Endothelial cell of umbilical vein (primary cell): ENCODE measurements at regions not wholly inside any gene's neighbourhood (a gene's known extent, or its start where the extent isn't known, plus 50 kb on each side); places are given as distances from the start of the nearest gene placed in this dataset.

Source experiments
- BruUV-seq: library from RNA; stranded (reverse); fragments of 400-500 nt; replicated peaks from 2 replicates; lab custom pipeline; 2021; lab: Mats Ljungman, UMichigan
- CTCF ChIA-PET: fragments of 300-600, 350-600 bp; sonication (Branson Sonifier 250); formaldehyde crosslinking; loops from one replicate; lab custom pipeline; 2021; ENCODE audit warnings: antibody characterized with exemption, inconsistent platforms; lab: Charles Lee
- POLR2A ChIA-PET: fragments of 300-600, 350-600 bp; sonication (Branson Sonifier 250); formaldehyde crosslinking; loops from one replicate; lab custom pipeline; 2021; ENCODE audit warnings: antibody characterized with exemption, inconsistent platforms; lab: Charles Lee
- DNase-seq: peaks from one replicate; pipeline ENCODE4 v3.0.0-alpha.2; 2011; ENCODE audit warnings: low read depth, low spot score
- FAIRE-seq: peaks from 2 replicates; lab custom pipeline; 2011; peaks lifted over from hg19 to GRCh38; lab: Jason Lieb, UNC
- H2AFZ ChIP-seq: 2 replicates; pipeline ENCODE4 v1.6.0; 2012; ENCODE audit warnings: low read depth, low read length, control low read depth, inconsistent platforms
- H3K27ac ChIP-seq: 2 replicates; pipeline ENCODE4 v1.5.1; 2011; ENCODE audit warnings: low read depth, mild to moderate bottlenecking, control low read depth, low read length, moderate library complexity; ENCODE audit not compliant: insufficient read depth
- H3K27me3 ChIP-seq, 2 experiments: 2 replicates each; pipeline versions ENCODE4 v1.6.0 to v1.6.1; 2011; ENCODE audit warnings: low read length in 2 of 2, mixed read lengths in 1 of 2; ENCODE audit not compliant: control insufficient read depth in 2 of 2, insufficient read depth in 2 of 2
- H3K36me3 ChIP-seq, 2 experiments: 2 replicates in 1 of 2; 3 replicates in 1 of 2; pipeline ENCODE4 v1.5.1; 2011; ENCODE audit warnings: low read length in 2 of 2, mild to moderate bottlenecking in 1 of 2, moderate library complexity in 1 of 2; ENCODE audit not compliant: control insufficient read depth in 2 of 2, insufficient read depth in 2 of 2; ENCODE audit errors: extremely low read depth in 1 of 2
- H3K4me1 ChIP-seq: 3 replicates; pipeline ENCODE4 v1.5.1; 2011; ENCODE audit warnings: mild to moderate bottlenecking, low read length; ENCODE audit not compliant: control insufficient read depth, insufficient read depth; ENCODE audit errors: extremely low read depth
- H3K4me2 ChIP-seq: 2 replicates; pipeline ENCODE4 v1.6.1; 2011; ENCODE audit warnings: low read length, control low read depth, mixed read lengths; ENCODE audit not compliant: insufficient read depth
- H3K4me3 ChIP-seq, 3 experiments: fragments of 200-600 bp in 1 of 3; sonication (generic), shearing (Covaris generic) in 1 of 3; replicated peaks in 1 of 3; 2 replicates each; pipeline ENCODE4 v1.5.1; 2011 to 2016; ENCODE audit warnings: control low read depth in 3 of 3, low read length in 3 of 3, mild to moderate bottlenecking in 2 of 3, inconsistent platforms in 1 of 3, low read depth in 1 of 3, moderate library complexity in 1 of 3; ENCODE audit not compliant: insufficient read depth in 1 of 3
- H3K79me2 ChIP-seq: 2 replicates; pipeline ENCODE4 v1.6.0; 2012; ENCODE audit warnings: low read length, inconsistent platforms; ENCODE audit not compliant: control insufficient read depth, insufficient read depth
- H3K9ac ChIP-seq: replicated peaks from 2 replicates; pipeline ENCODE3; 2011; ENCODE audit warnings: low read length, control low read depth; ENCODE audit not compliant: insufficient read depth; ENCODE audit errors: extremely low read depth
- H3K9me1 ChIP-seq: replicated peaks from 3 replicates; pipeline ENCODE4 v1.6.0; 2011; ENCODE audit warnings: mild to moderate bottlenecking, low read length; ENCODE audit not compliant: control insufficient read depth, insufficient read depth; ENCODE audit errors: extremely low read depth
- H3K9me3 ChIP-seq: replicated peaks from 2 replicates; pipeline ENCODE4 v1.5.1; 2012; ENCODE audit warnings: low read length, inconsistent platforms; ENCODE audit not compliant: control insufficient read depth, insufficient read depth
- H4K20me1 ChIP-seq: replicated peaks from 2 replicates; pipeline ENCODE3; 2011; ENCODE audit warnings: mild to moderate bottlenecking, low read length; ENCODE audit not compliant: control insufficient read depth, insufficient read depth; ENCODE audit errors: extremely low read depth
- EZH2 ChIP-seq: IDR thresholded peaks from 2 replicates; pipeline ENCODE4 v1.6.1; 2012; ENCODE audit warnings: borderline replicate concordance, low read depth, mild to moderate bottlenecking, moderate library complexity, low read length, inconsistent platforms; ENCODE audit not compliant: severe bottlenecking
- FOS ChIP-seq: IDR thresholded peaks from 2 replicates; pipeline ENCODE4 v1.6.1; 2011; ENCODE audit warnings: mild to moderate bottlenecking, low read length, moderate library complexity, borderline replicate concordance; ENCODE audit not compliant: insufficient read depth
- GATA2 ChIP-seq: IDR thresholded peaks from 2 replicates; pipeline ENCODE4 v1.7.0; 2011; ENCODE audit warnings: low read depth, mild to moderate bottlenecking, moderate library complexity, mixed read lengths, low read length; ENCODE audit not compliant: insufficient read length, insufficient read depth
- JUN ChIP-seq: IDR thresholded peaks from 2 replicates; pipeline ENCODE4 v1.6.1; 2011; ENCODE audit warnings: borderline replicate concordance, low read depth; ENCODE audit not compliant: insufficient read length, insufficient read depth
- MYC ChIP-seq: IDR thresholded peaks from one replicate; pipeline ENCODE4 v1.6.1; 2011; ENCODE audit warnings: mild to moderate bottlenecking, low read depth, low read length
- POLR2A ChIP-seq: IDR thresholded peaks from 2 replicates; pipeline ENCODE4 v1.6.1; 2012; ENCODE audit warnings: low read depth, mild to moderate bottlenecking, control low read depth, low read length
- POLR2AphosphoS5 ChIP-seq: IDR thresholded peaks from 2 replicates; pipeline ENCODE4 v1.6.1; 2012; ENCODE audit warnings: low read depth, mild to moderate bottlenecking, control low read depth, low read length, moderate library complexity; ENCODE audit not compliant: insufficient read depth
- dilution Hi-C: fragments of 300-500 bp; cut with MboI; formaldehyde crosslinking; loops from one replicate; pipeline ENCODE4 v1.15.0; 2019; ENCODE audit warnings: low sequenced_read_pairs; ENCODE audit not compliant: extremely low pct_ligation_motif_present
- intact Hi-C: fragments of 100-400 bp; cut with micrococcal nuclease; formaldehyde crosslinking; loops from one replicate; pipeline ENCODE4 v1.10.0; 2022
- TF ChIP-seq, protein P1 (sequence below): IDR thresholded peaks from 2 replicates; pipeline ENCODE4 v1.6.1; 2011; ENCODE audit not compliant: insufficient read depth, insufficient read length
- TF ChIP-seq, protein P2 (sequence below), 2 donors: IDR thresholded peaks; 1 replicate in 1 of 2; 2 replicates in 1 of 2; pipeline ENCODE4 v1.5.1; 2011; ENCODE audit warnings: low read length in 2 of 2, mild to moderate bottlenecking in 2 of 2, moderate library complexity in 2 of 2, control low read depth in 1 of 2, inconsistent platforms in 1 of 2, low read depth in 1 of 2; ENCODE audit not compliant: insufficient read depth in 1 of 2; ENCODE audit errors: extremely low read depth in 1 of 2

DNA sequence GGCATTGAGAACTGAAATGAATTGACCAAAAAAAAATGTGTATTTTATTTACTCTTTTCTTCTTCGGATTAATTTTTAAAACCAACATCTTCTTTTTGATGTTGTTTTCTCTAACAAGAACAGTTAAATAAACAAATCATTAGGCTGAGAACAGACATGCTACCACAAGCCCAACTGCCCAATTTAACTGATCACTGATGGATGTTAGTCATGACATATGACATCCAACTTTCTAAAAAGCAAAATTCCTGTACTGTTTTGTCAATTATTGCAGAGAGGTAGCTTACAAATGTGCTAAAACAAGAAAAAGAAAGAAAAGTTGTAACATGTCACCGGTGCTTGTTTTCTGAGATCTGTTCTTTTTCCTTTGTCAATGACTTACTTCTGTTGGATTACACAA is 232.1 kb downstream of the C11orf87 start:
- no peaks in the 10 kb centered on the region for H3K36me3 ChIP-seq
- POLR2A ChIA-PET: no interaction called here
- no peak overlapping the region for H3K4me3 ChIP-seq
- intact Hi-C loops: no loop called here
- H3K9me1 ChIP-seq: no peaks in the 10 kb centered on the region
- DNase-seq: no peak
- BruUV-seq: no TSS peak
- FAIRE-seq: no peak
- no peak overlapping the region for H3K27ac ChIP-seq
- H3K4me1 ChIP-seq: no peaks in the 10 kb centered on the region
- CTCF ChIA-PET: no interaction called here
- no peaks in the 10 kb centered on the region for H3K9me3 ChIP-seq
- no peak overlapping the region for H3K9ac ChIP-seq
- H3K4me2 ChIP-seq: no peak overlapping the region
- no peaks in the 10 kb centered on the region for H3K79me2 ChIP-seq
- TF ChIP-seq FOS (no peak), EZH2 (no peak), POLR2A (no peak), GATA2 (no peak), MYC (no peak), POLR2AphosphoS5 (no peak), JUN (no peak)
- TF ChIP-seq, protein P1, sequence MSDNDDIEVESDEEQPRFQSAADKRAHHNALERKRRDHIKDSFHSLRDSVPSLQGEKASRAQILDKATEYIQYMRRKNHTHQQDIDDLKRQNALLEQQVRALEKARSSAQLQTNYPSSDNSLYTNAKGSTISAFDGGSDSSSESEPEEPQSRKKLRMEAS: no peak
- TF ChIP-seq, protein P2, sequence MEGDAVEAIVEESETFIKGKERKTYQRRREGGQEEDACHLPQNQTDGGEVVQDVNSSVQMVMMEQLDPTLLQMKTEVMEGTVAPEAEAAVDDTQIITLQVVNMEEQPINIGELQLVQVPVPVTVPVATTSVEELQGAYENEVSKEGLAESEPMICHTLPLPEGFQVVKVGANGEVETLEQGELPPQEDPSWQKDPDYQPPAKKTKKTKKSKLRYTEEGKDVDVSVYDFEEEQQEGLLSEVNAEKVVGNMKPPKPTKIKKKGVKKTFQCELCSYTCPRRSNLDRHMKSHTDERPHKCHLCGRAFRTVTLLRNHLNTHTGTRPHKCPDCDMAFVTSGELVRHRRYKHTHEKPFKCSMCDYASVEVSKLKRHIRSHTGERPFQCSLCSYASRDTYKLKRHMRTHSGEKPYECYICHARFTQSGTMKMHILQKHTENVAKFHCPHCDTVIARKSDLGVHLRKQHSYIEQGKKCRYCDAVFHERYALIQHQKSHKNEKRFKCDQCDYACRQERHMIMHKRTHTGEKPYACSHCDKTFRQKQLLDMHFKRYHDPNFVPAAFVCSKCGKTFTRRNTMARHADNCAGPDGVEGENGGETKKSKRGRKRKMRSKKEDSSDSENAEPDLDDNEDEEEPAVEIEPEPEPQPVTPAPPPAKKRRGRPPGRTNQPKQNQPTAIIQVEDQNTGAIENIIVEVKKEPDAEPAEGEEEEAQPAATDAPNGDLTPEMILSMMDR (IDR thresholded peaks at IDR 0.05; ENCODE audit: extremely low read depth in 1 of 2, insufficient read depth in 1 of 2, low read depth in 1 of 2, low read length in 2 of 2): no peak
- no peaks in the 10 kb centered on the region for H4K20me1 ChIP-seq
- dilution Hi-C loops: no loop called here
- no peak overlapping the region for H2AFZ ChIP-seq
- H3K27me3 ChIP-seq: no peaks in the 10 kb centered on the region
